ENCODE measurements at regions not wholly inside any gene's neighbourhood (a gene's known extent, or its start where the extent isn't known, plus 50 kb on each side); places are given as distances from the start of the nearest gene placed in this dataset.

DNA sequence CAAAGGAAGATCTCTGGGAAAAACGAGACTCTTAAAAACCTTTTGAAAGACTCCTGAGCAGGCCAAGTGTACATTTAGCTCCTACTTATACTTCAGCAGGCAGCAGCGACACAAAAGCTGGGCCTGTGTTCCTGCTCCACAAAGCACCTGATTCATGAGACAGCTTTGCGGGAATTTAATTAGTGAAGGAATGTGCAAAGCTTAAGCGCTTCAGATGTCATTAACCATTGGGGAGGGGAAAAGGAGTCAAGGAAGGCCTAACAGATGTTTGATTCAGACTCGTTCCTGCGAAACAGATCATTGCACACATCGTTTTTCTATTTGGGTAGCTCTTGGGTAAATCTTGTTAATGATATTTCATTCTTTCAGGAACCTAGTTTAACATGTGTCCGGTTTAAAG, 125.9 kb downstream of the MAIP1 start:
- ChIA-PET POLR2A (ENCODE audit: low non-redundant PET) (no interaction called here), CTCF (no interaction called here)
- H3K27me3 ChIP-seq (replicated peaks; ENCODE audit: insufficient read depth, low read depth, low read length, poor library complexity) = no peaks in the 10 kb centered on the region
- TF ChIP-seq, protein P1, sequence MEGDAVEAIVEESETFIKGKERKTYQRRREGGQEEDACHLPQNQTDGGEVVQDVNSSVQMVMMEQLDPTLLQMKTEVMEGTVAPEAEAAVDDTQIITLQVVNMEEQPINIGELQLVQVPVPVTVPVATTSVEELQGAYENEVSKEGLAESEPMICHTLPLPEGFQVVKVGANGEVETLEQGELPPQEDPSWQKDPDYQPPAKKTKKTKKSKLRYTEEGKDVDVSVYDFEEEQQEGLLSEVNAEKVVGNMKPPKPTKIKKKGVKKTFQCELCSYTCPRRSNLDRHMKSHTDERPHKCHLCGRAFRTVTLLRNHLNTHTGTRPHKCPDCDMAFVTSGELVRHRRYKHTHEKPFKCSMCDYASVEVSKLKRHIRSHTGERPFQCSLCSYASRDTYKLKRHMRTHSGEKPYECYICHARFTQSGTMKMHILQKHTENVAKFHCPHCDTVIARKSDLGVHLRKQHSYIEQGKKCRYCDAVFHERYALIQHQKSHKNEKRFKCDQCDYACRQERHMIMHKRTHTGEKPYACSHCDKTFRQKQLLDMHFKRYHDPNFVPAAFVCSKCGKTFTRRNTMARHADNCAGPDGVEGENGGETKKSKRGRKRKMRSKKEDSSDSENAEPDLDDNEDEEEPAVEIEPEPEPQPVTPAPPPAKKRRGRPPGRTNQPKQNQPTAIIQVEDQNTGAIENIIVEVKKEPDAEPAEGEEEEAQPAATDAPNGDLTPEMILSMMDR (conservative IDR thresholded peaks at IDR 0.05; ENCODE audit: low read depth, low read length) = no peak
- no peak for TF ChIP-seq EZH2 (IDR thresholded peaks at IDR 0.05; ENCODE audit: borderline replicate concordance, low read depth, low read length, poor library complexity, severe bottlenecking)
- H3K4me1 ChIP-seq (ENCODE audit: insufficient read depth, low read length, poor library complexity, severe bottlenecking) = no peaks in the 10 kb centered on the region
- no TSS peak for BruUV-seq (replicated peaks)
- peak; percentile 5 for DNase-seq (ENCODE audit: low spot score)
- intact Hi-C loops (cut with micrococcal nuclease; ENCODE audit: unreplicated experiment) = no loop called here
- no peaks in the 10 kb centered on the region for H3K36me3 ChIP-seq (ENCODE audit: insufficient read depth, low read length, poor library complexity, severe bottlenecking)
- no peaks in the 10 kb centered on the region for H3K9me3 ChIP-seq (ENCODE audit: low read depth, low read length, poor library complexity, severe bottlenecking)
- H3K27ac ChIP-seq (ENCODE audit: low read depth, low read length, poor library complexity, severe bottlenecking) = no peak overlapping the region
- no peak overlapping the region for H3K4me3 ChIP-seq (ENCODE audit: low read depth, low read length, poor library complexity, severe bottlenecking)

DNA sequence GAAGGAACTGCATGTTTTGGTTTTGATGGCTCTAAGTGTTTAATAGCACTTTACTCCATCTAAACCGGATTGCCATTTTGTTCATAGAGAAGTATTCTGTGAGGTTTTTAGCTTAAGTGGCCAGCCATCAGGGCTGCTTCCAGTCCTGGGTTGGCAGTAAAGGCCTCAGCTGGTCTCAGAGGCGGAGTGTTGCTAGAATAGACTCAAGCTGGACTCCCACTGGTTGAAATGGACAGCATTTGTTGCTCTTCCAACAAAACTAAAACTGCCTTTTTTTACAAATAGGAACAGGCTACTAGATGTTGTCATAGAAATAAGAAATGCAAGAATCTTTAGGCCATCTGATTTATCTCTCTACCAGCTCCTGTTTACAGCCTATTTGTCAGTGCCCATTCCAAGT, 126.4 kb downstream of the MAIP1 start:
- no peaks in the 10 kb centered on the region for H3K27me3 ChIP-seq (replicated peaks; ENCODE audit: insufficient read depth, low read depth, low read length, poor library complexity)
- no peak overlapping the region for H3K4me3 ChIP-seq (ENCODE audit: low read depth, low read length, poor library complexity, severe bottlenecking)
- CTCF ChIA-PET = no interaction called here
- H3K27ac ChIP-seq (ENCODE audit: low read depth, low read length, poor library complexity, severe bottlenecking) = no peak overlapping the region
- no TSS peak for BruUV-seq (replicated peaks)
- H3K36me3 ChIP-seq (ENCODE audit: insufficient read depth, low read length, poor library complexity, severe bottlenecking) = no peaks in the 10 kb centered on the region
- POLR2A ChIA-PET (ENCODE audit: low non-redundant PET) = no interaction called here
- no peak for DNase-seq (ENCODE audit: low spot score)
- H3K4me1 ChIP-seq (ENCODE audit: insufficient read depth, low read length, poor library complexity, severe bottlenecking) = no peaks in the 10 kb centered on the region
- H3K9me3 ChIP-seq (ENCODE audit: low read depth, low read length, poor library complexity, severe bottlenecking) = no peaks in the 10 kb centered on the region
- no peak for TF ChIP-seq EZH2 (IDR thresholded peaks at IDR 0.05; ENCODE audit: borderline replicate concordance, low read depth, low read length, poor library complexity, severe bottlenecking)
- TF ChIP-seq, protein P1 (conservative IDR thresholded peaks at IDR 0.05; ENCODE audit: low read depth, low read length) = no peak
- intact Hi-C loops (cut with micrococcal nuclease; ENCODE audit: unreplicated experiment) = no loop called here

DNA sequence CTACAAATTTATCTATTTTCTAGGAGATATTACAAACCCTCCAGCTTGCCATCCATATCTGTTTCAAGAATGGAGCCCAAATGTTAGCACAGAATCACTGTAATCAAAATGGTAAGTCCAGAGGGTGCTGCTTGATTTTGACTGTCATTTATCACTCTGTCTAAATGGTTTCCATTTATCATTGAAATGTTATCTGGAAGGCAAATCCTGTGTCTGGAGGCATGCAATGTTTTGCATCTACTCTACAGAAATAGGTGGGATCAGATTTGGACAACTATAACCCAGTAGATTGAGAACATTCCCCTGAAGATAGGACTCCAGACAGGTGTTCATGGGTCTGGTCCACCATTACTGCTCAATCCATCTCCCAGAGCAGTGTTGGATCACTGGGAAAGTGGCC, 128.7 kb downstream of the MAIP1 start:
- Histone ChIP-seq H3K4me1 (ENCODE audit: insufficient read depth, low read length, poor library complexity, severe bottlenecking) (no peaks in the 10 kb centered on the region), H3K27ac (ENCODE audit: low read depth, low read length, poor library complexity, severe bottlenecking) (no peak overlapping the region), H3K27me3 (replicated peaks; ENCODE audit: insufficient read depth, low read depth, low read length, poor library complexity) (no peaks in the 10 kb centered on the region), H3K4me3 (ENCODE audit: low read depth, low read length, poor library complexity, severe bottlenecking) (no peak overlapping the region), H3K36me3 (ENCODE audit: insufficient read depth, low read length, poor library complexity, severe bottlenecking) (no peaks in the 10 kb centered on the region), H3K9me3 (ENCODE audit: low read depth, low read length, poor library complexity, severe bottlenecking) (no peaks in the 10 kb centered on the region)
- ChIA-PET CTCF (no interaction called here), POLR2A (ENCODE audit: low non-redundant PET) (no interaction called here)
- intact Hi-C loops (cut with micrococcal nuclease; ENCODE audit: unreplicated experiment) = no loop called here
- TF ChIP-seq EZH2 (IDR thresholded peaks at IDR 0.05; ENCODE audit: borderline replicate concordance, low read depth, low read length, poor library complexity, severe bottlenecking) = no peak
- TF ChIP-seq, protein P1 (conservative IDR thresholded peaks at IDR 0.05; ENCODE audit: low read depth, low read length) = no peak
- DNase-seq (ENCODE audit: low spot score) = no peak
- BruUV-seq (replicated peaks) = no TSS peak

Data from A673 (cell line).